HCT116 (cell line): ENCODE measurements at regions not wholly inside any gene's neighbourhood (a gene's known extent, or its start where the extent isn't known, plus 50 kb on each side); places are given as distances from the start of the nearest gene placed in this dataset.
A peak's percentile ranks its signal among the peaks of the same experiment; 100 is the strongest.

Experiments used
- ATAC-seq: fragments of 200-7000 bp; cut with Tn5 transposase; 2 replicates; pipeline ENCODE4 v1.9.1; 2020; ENCODE audit warnings: mild to moderate bottlenecking, moderate library complexity
- BruUV-seq: library from RNA; stranded (reverse); fragments of 400-500 nt; replicated peaks from 2 replicates; lab custom pipeline; 2021; lab: Mats Ljungman, UMichigan
- CTCF ChIA-PET: fragments of 300-600 bp; sonication (Branson Sonifier 250); formaldehyde crosslinking; loops from one replicate; lab custom pipeline; 2021; ENCODE audit warnings: antibody characterized with exemption; lab: Charles Lee
- POLR2A ChIA-PET: fragments of 300-600, 350-600 bp; sonication (Branson Sonifier 250); formaldehyde crosslinking; loops from one replicate; lab custom pipeline; 2021; ENCODE audit warnings: antibody characterized with exemption; lab: Charles Lee
- RAD21 ChIA-PET, 2 experiments: fragments of 300-600 bp; sonication (Branson Sonifier 250); formaldehyde crosslinking; loops; one replicate each; lab custom pipeline; 2023; ENCODE audit warnings: low total read pairs in 2 of 2; ENCODE audit not compliant: uncharacterized antibody in 2 of 2, unreplicated experiment in 2 of 2, low non-redundant PET in 1 of 2; lab: Charles Lee
- DNase-seq: peaks from one replicate; pipeline ENCODE4 v3.0.0-alpha.2; 2010; ENCODE audit warnings: low read depth, low spot score
- H2AFZ ChIP-seq: fragments of 200-600 bp; shearing (Covaris generic), sonication (generic); 2 replicates; pipeline ENCODE4 v1.6.1; 2017; ENCODE audit warnings: low read depth, mixed run types, mixed read lengths, antibody characterized with exemption, low read length; ENCODE audit not compliant: poor library complexity, severe bottlenecking
- H3K27ac ChIP-seq: 2 replicates; pipeline ENCODE4 v1.5.1; 2012; ENCODE audit warnings: low read depth, low read length
- H3K27me3 ChIP-seq: fragments of 200-600 bp; sonication (generic); 2 replicates; pipeline ENCODE4 v1.6.1; 2016; ENCODE audit warnings: mixed run types, low read length, mixed read lengths; ENCODE audit not compliant: insufficient read depth
- H3K36me3 ChIP-seq, 2 experiments: fragments of 200-500 bp in 1 of 2; fragments of 200-600 bp in 1 of 2; sonication (Bioruptor generic) in 1 of 2; sonication (generic) in 1 of 2; 2 replicates each; pipeline versions ENCODE4 v1.5.1 to v1.6.1; 2014 to 2016; ENCODE audit warnings: low read length in 2 of 2, inconsistent platforms in 1 of 2, mixed read lengths in 1 of 2, mixed run types in 1 of 2; ENCODE audit not compliant: insufficient read depth in 2 of 2, control insufficient read depth in 1 of 2
- H3K4me1 ChIP-seq, 2 experiments: fragments of 200-600 bp in 1 of 2; sonication (generic) in 1 of 2; 2 replicates each; pipeline versions ENCODE4 v1.5.1 to v1.6.1; 2012 to 2017; ENCODE audit warnings: low read length in 2 of 2, inconsistent platforms in 1 of 2, mild to moderate bottlenecking in 1 of 2, mixed read lengths in 1 of 2, mixed run types in 1 of 2, moderate library complexity in 1 of 2; ENCODE audit not compliant: insufficient read depth in 2 of 2, control insufficient read depth in 1 of 2
- H3K4me2 ChIP-seq: fragments of 200-600 bp; sonication (generic); 2 replicates; pipeline ENCODE4 v1.6.1; 2017; ENCODE audit warnings: mixed run types, low read length, mixed read lengths
- H3K4me3 ChIP-seq, 2 experiments: fragments of 200-600 bp in 1 of 2; sonication (generic) in 1 of 2; replicated peaks in 1 of 2; 2 replicates each; pipeline ENCODE4 v1.5.1; 2011 to 2016; ENCODE audit warnings: low read length in 2 of 2, control low read depth in 1 of 2, low read depth in 1 of 2, mild to moderate bottlenecking in 1 of 2, mixed read lengths in 1 of 2, mixed run types in 1 of 2
- H3K79me2 ChIP-seq: fragments of 200-600 bp; sonication (generic); 2 replicates; pipeline ENCODE4 v1.6.1; 2017; ENCODE audit warnings: mild to moderate bottlenecking, mixed run types, low read length, moderate library complexity, mixed read lengths; ENCODE audit not compliant: insufficient read depth
- H3K9ac ChIP-seq: fragments of 200-600 bp; sonication (generic); 2 replicates; pipeline ENCODE4 v1.6.1; 2016; ENCODE audit warnings: low read length, mixed read lengths
- H3K9me2 ChIP-seq: fragments of 200-600 bp; sonication (generic), shearing (Covaris generic); 2 replicates; pipeline ENCODE4 v1.6.1; 2017; ENCODE audit warnings: mixed run types, mild to moderate bottlenecking, moderate library complexity; ENCODE audit not compliant: insufficient read depth
- H3K9me3 ChIP-seq, 2 experiments: fragments of 200-500 bp in 1 of 2; fragments of 200-600 bp in 1 of 2; sonication (Bioruptor generic) in 1 of 2; sonication (generic) in 1 of 2; 2 replicates each; pipeline ENCODE4 v1.6.1; 2014 to 2017; ENCODE audit warnings: low read length in 2 of 2, mixed read lengths in 2 of 2, inconsistent platforms in 1 of 2, low read depth in 1 of 2, mild to moderate bottlenecking in 1 of 2, mixed run types in 1 of 2, moderate library complexity in 1 of 2; ENCODE audit not compliant: control insufficient read depth in 1 of 2, insufficient read depth in 1 of 2
- H4K20me1 ChIP-seq: fragments of 200-600 bp; sonication (generic), shearing (Covaris generic); 2 replicates; pipeline ENCODE4 v1.6.1; 2017; ENCODE audit warnings: mixed run types, mild to moderate bottlenecking, moderate library complexity; ENCODE audit not compliant: insufficient read depth
- ATF3 ChIP-seq: IDR thresholded peaks from 2 replicates; pipeline ENCODE4 v1.6.1; 2012
- CBX3 ChIP-seq: IDR thresholded peaks from 2 replicates; pipeline ENCODE4 v1.6.1; 2012; ENCODE audit warnings: low read depth
- CEBPB ChIP-seq: IDR thresholded peaks from 2 replicates; pipeline ENCODE4 v1.6.1; 2012; ENCODE audit warnings: low read depth
- CTCF ChIP-seq, 3 experiments: fragments of 200-600 bp in 1 of 3; sonication (generic) in 1 of 3; IDR thresholded peaks in 2 of 3; conservative IDR thresholded peaks in 1 of 3; 2 replicates each; pipeline ENCODE4 v1.5.1; 2012 to 2017; ENCODE audit warnings: low read depth in 2 of 3, low read length in 2 of 3, antibody characterized with exemption in 1 of 3, borderline replicate concordance in 1 of 3, control low read depth in 1 of 3, mild to moderate bottlenecking in 1 of 3, mixed read lengths in 1 of 3, mixed run types in 1 of 3, moderate library complexity in 1 of 3; ENCODE audit not compliant: insufficient read depth in 1 of 3
- EGR1 ChIP-seq: IDR thresholded peaks from 2 replicates; pipeline ENCODE4 v1.6.1; 2012; ENCODE audit warnings: low read depth
- ELF1 ChIP-seq: IDR thresholded peaks from 2 replicates; pipeline ENCODE4 v1.6.1; 2012; ENCODE audit warnings: low read depth, borderline replicate concordance
- EZH2 ChIP-seq: fragments of 200-600 bp; sonication (generic); IDR thresholded peaks from 2 replicates; pipeline ENCODE4 v1.6.1; 2017; ENCODE audit warnings: antibody characterized with exemption, mixed run types
- EZH2phosphoT487 ChIP-seq: fragments of 200-600 bp; IDR thresholded peaks from 2 replicates; pipeline ENCODE4 v1.6.1; 2018; ENCODE audit warnings: antibody characterized with exemption, borderline replicate concordance
- FOSL1 ChIP-seq: IDR thresholded peaks from 2 replicates; pipeline ENCODE4 v1.6.1; 2012; ENCODE audit warnings: low read depth
- JUND ChIP-seq: IDR thresholded peaks from 2 replicates; pipeline ENCODE4 v1.6.1; 2012
- MAX ChIP-seq: IDR thresholded peaks from 2 replicates; pipeline ENCODE4 v1.6.1; 2012
- RAD21 ChIP-seq: IDR thresholded peaks from 2 replicates; pipeline ENCODE4 v1.6.1; 2012; ENCODE audit warnings: low read depth, mild to moderate bottlenecking
- REST ChIP-seq: IDR thresholded peaks from 2 replicates; pipeline ENCODE4 v1.6.1; 2012; ENCODE audit warnings: low read depth
- SIN3A ChIP-seq: IDR thresholded peaks from 2 replicates; pipeline ENCODE4 v1.6.1; 2012; ENCODE audit warnings: low read depth
- SRF ChIP-seq: IDR thresholded peaks from 2 replicates; pipeline ENCODE4 v1.6.1; 2012; ENCODE audit warnings: low read depth
- TCF7L2 ChIP-seq: IDR thresholded peaks from 2 replicates; pipeline ENCODE4 v1.7.0; 2011; ENCODE audit warnings: borderline replicate concordance, inconsistent platforms; ENCODE audit not compliant: insufficient read depth, insufficient read length; ENCODE audit errors: extremely low read depth
- YY1 ChIP-seq: IDR thresholded peaks from 2 replicates; pipeline ENCODE4 v1.6.1; 2011; ENCODE audit warnings: low read length, low read depth, moderate library complexity, mild to moderate bottlenecking; ENCODE audit not compliant: insufficient replicate concordance; ENCODE audit errors: extremely low read depth
- ZBTB33 ChIP-seq: IDR thresholded peaks from 2 replicates; pipeline ENCODE4 v1.6.1; 2011; ENCODE audit warnings: mild to moderate bottlenecking, low read length, moderate library complexity; ENCODE audit not compliant: insufficient replicate concordance; ENCODE audit errors: extremely low read depth
- ZFX ChIP-seq: fragments of 450-650 bp; IDR thresholded peaks from 2 replicates; pipeline ENCODE4 v1.6.1; 2017
- ZNF274 ChIP-seq: fragments of 200-500 bp; sonication (Bioruptor generic); IDR thresholded peaks from 2 replicates; pipeline ENCODE4 v1.6.1; 2014; ENCODE audit warnings: mild to moderate bottlenecking, low read depth, low read length, inconsistent platforms
- intact Hi-C: fragments of 100-400 bp; cut with micrococcal nuclease; formaldehyde crosslinking; loops from 2 replicates; pipeline ENCODE4 v1.10.0; 2022

- ATAC-seq, result peak; percentile 91
- peak; percentile 98 for DNase-seq
- Histone ChIP-seq H3K27me3 (no peaks in the 10 kb centered on the region), H3K4me1 (peaks cover 17 to 48% of the 10 kb centered on the region in 2 experiments), H2AFZ (peak overlapping the region; percentile 64), H3K9me3 (no peaks in the 10 kb centered on the region), H3K4me3 (peak overlapping the region; percentile 13 to 40; a peak in 3 of 4 replicates), H3K79me2 (no peaks in the 10 kb centered on the region), H3K27ac (no peak overlapping the region), H3K36me3 (no peaks in the 10 kb centered on the region), H3K4me2 (peak overlapping the region; percentile 72), H4K20me1 (no peaks in the 10 kb centered on the region), H3K9ac (peak overlapping the region; percentile 49), H3K9me2 (no peaks in the 10 kb centered on the region)
- no TSS peak for BruUV-seq
- intact Hi-C loops, result loop anchor here (10.0 kb wide), 1 partner anchor 366 kb away; the partner anchor contains the start of gene BTG1
- ChIA-PET CTCF (interaction anchor here (0.8 to 1.3 kb wide), 4 partner anchors 32 to 397 kb away, joined by 3 to 4 read pairs (median 3); no protein-coding TSS in a partner anchor), POLR2A (interaction anchor here (1.0 to 1.8 kb wide), 3 partner anchors 359 to 367 kb away, joined by 3 to 13 read pairs (median 4); partner anchors contain the start of gene BTG1), RAD21 (no interaction called here)
- peak; percentile 39; the same call in 1 of the 2 replicates for TF ChIP-seq SRF
- TF ChIP-seq JUND, result peak; percentile 96
- no peak for TF ChIP-seq REST
- TF ChIP-seq FOSL1, result peak; percentile 96
- peak; percentile 88 for TF ChIP-seq CEBPB
- TF ChIP-seq RAD21, result no peak; the same call in 1 of the 2 replicates
- TF ChIP-seq SIN3A, result peak; percentile 75; the same call in 1 of the 2 replicates
- TF ChIP-seq TCF7L2, result peak; percentile 96
- no peak for TF ChIP-seq ZFX
- no peak for TF ChIP-seq CTCF (IDR thresholded peaks at IDR 0.05 in 2 of 3, conservative IDR thresholded peaks at IDR 0.05 in 1 of 3; ENCODE audit: borderline replicate concordance in 1 of 3, insufficient read depth in 1 of 3, low read depth in 2 of 3, low read length in 2 of 3)
- no peak for TF ChIP-seq EGR1
- no peak for TF ChIP-seq ZNF274
- TF ChIP-seq EZH2, result no peak
- peak; percentile 88; the same call in 1 of the 2 replicates for TF ChIP-seq CBX3
- TF ChIP-seq YY1, result peak; percentile 67
- TF ChIP-seq MAX, result peak; percentile 65; the same call in 1 of the 2 replicates
- no peak for TF ChIP-seq EZH2phosphoT487
- no peak for TF ChIP-seq ZBTB33
- TF ChIP-seq ATF3, result peak; percentile 73
- no peak for TF ChIP-seq ELF1
Observed at GRCh38 chr12:91778938-91779400, 366.7 kb downstream of the BTG1 start.
